Neutrophil (primary cell): ENCODE measurements at regions not wholly inside any gene's neighbourhood (a gene's known extent, or its start where the extent isn't known, plus 50 kb on each side); places are given as distances from the start of the nearest gene placed in this dataset.
"Not testable (repeated sequence)": the region's sequence is repeated elsewhere in the genome, so short reads cannot be mapped to it uniquely, and the experiment has no call there.

Experiments used
- H3K27ac ChIP-seq: fragments of 200-600 bp; sonication (generic); 2 replicates; pipeline ENCODE4 v1.5.1; 2016; ENCODE audit warnings: mild to moderate bottlenecking, moderate library complexity
- H3K27me3 ChIP-seq: fragments of 200-600 bp; sonication (generic); 2 replicates; pipeline ENCODE4 v1.6.0; 2016; ENCODE audit warnings: mild to moderate bottlenecking
- H3K36me3 ChIP-seq: fragments of 200-600 bp; sonication (generic); 2 replicates; pipeline ENCODE4 v1.5.1; 2017
- H3K4me1 ChIP-seq, 2 experiments: fragments of 200-600 bp in 1 of 2; sonication (generic) in 1 of 2; 1 replicate in 1 of 2; 2 replicates in 1 of 2; pipeline versions ENCODE4 v1.5.1 to v1.6.1; 2013 to 2016; ENCODE audit warnings: low read depth in 1 of 2, low read length in 1 of 2, mild to moderate bottlenecking in 1 of 2, moderate library complexity in 1 of 2; ENCODE audit not compliant: control insufficient read depth in 1 of 2, insufficient read depth in 1 of 2
- H3K4me3 ChIP-seq, 2 experiments: fragments of 200-600 bp in 1 of 2; sonication (generic) in 1 of 2; 1 replicate in 1 of 2; 2 replicates in 1 of 2; pipeline ENCODE4 v1.5.1; 2013 to 2016; ENCODE audit warnings: low read depth in 1 of 2, low read length in 1 of 2, mild to moderate bottlenecking in 1 of 2, moderate library complexity in 1 of 2
- H3K9me3 ChIP-seq: fragments of 200-600 bp; sonication (generic); 2 replicates; pipeline ENCODE4 v1.5.1; 2016
- CTCF ChIP-seq: fragments of 200-600 bp; sonication (generic); IDR thresholded peaks from 2 replicates; pipeline ENCODE4 v1.5.1; 2016; ENCODE audit warnings: antibody characterized with exemption

GRCh38 chr15:39514933-39515332 is 65.9 kb upstream of the THBS1 start:
- TF ChIP-seq CTCF, result no peak
- H3K27ac ChIP-seq, result no peak overlapping the region
- H3K9me3 ChIP-seq, result no peaks in the 10 kb centered on the region
- no peaks in the 10 kb centered on the region for H3K4me1 ChIP-seq
- no peak overlapping the region for H3K4me3 ChIP-seq
- no peaks in the 10 kb centered on the region for H3K36me3 ChIP-seq
- peaks cover 19% of the 10 kb centered on the region for H3K27me3 ChIP-seq

- peaks cover 19% of the 10 kb centered on the region for H3K27me3 ChIP-seq
- H3K9me3 ChIP-seq, result no peaks in the 10 kb centered on the region
- H3K27ac ChIP-seq, result no peak overlapping the region
- TF ChIP-seq CTCF, result no peak
- no peak overlapping the region for H3K4me3 ChIP-seq
- no peaks in the 10 kb centered on the region for H3K4me1 ChIP-seq
- H3K36me3 ChIP-seq, result no peaks in the 10 kb centered on the region
Measured at GRCh38 chr15:39515765-39516164, 65.1 kb upstream of the THBS1 start.

GRCh38 chr15:39517122-39517855 is 63.6 kb upstream of the THBS1 start:
- no peaks in the 10 kb centered on the region for H3K4me1 ChIP-seq
- no peaks in the 10 kb centered on the region for H3K36me3 ChIP-seq
- peaks cover 10% of the 10 kb centered on the region for H3K27me3 ChIP-seq
- no peak overlapping the region for H3K4me3 ChIP-seq
- TF ChIP-seq CTCF, result no peak
- no peak overlapping the region for H3K27ac ChIP-seq
- H3K9me3 ChIP-seq, result no peaks in the 10 kb centered on the region

DNA sequence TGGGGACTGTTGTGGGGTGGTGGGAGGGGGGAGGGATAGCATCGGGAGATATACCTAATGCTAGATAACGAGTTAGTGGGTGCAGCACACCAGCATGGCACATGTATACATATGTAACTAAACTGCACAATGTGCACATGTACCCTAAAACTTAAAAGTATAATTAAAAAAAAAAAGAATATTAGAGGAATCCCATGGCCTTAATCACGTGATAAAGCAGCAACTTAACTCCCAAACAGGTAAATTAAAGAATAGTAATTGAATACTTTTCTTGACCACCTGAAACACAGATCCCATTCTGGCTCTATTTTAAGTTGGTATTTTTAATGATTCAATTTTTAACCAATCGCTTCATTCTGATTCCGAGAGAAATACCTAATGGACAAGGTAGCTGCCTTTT is 56.9 kb upstream of the THBS1 start:
- peaks cover 20% of the 10 kb centered on the region for H3K27me3 ChIP-seq
- H3K4me1 ChIP-seq, H3K27ac ChIP-seq, H3K9me3 ChIP-seq, H3K4me3 ChIP-seq, H3K36me3 ChIP-seq: not testable (repeated sequence)

GRCh38 chr15:39529457-39529856 is 51.4 kb upstream of the THBS1 start:
- TF ChIP-seq CTCF, result no peak
- Histone ChIP-seq H3K9me3 (no peaks in the 10 kb centered on the region), H3K27me3 (peaks cover 36% of the 10 kb centered on the region), H3K4me1 (no peaks in the 10 kb centered on the region), H3K36me3 (no peaks in the 10 kb centered on the region), H3K27ac (no peak overlapping the region), H3K4me3 (no peak overlapping the region)

GRCh38 chr15:39530480-39531342 is 50.2 kb upstream of the THBS1 start:
- H3K27me3 ChIP-seq, result peaks cover 30% of the 10 kb centered on the region
- H3K4me3 ChIP-seq, result no peak overlapping the region
- no peaks in the 10 kb centered on the region for H3K9me3 ChIP-seq
- no peaks in the 10 kb centered on the region for H3K4me1 ChIP-seq
- no peak for TF ChIP-seq CTCF
- H3K27ac ChIP-seq, result no peak overlapping the region
- no peaks in the 10 kb centered on the region for H3K36me3 ChIP-seq
